ENCODE measurements at regions not wholly inside any gene's neighbourhood (a gene's known extent, or its start where the extent isn't known, plus 50 kb on each side); places are given as distances from the start of the nearest gene placed in this dataset.

- TF ChIP-seq CHD2 (IDR thresholded peaks at IDR 0.05; ENCODE audit: low read length, partially characterized antibody) (no peak), CTCF (IDR thresholded peaks at IDR 0.05) (no peak)
Observed at GRCh38 chr7:113314594-113314993, 196.2 kb upstream of the SMIM30 start.
